Progenitor cell of endocrine pancreas (in vitro differentiated cells): ENCODE measurements at regions not wholly inside any gene's neighbourhood (a gene's known extent, or its start where the extent isn't known, plus 50 kb on each side); places are given as distances from the start of the nearest gene placed in this dataset.

ENCODE experiments used
- DNase-seq: peaks from one replicate; pipeline ENCODE4 v3.0.0; 2021; ENCODE audit warnings: low spot score; ENCODE audit not compliant: unreplicated experiment
- H3K27ac Mint-ChIP-seq: 2 replicates; pipeline ENCODE4 v1.8.0; 2021; ENCODE audit warnings: mild to moderate bottlenecking, moderate library complexity, mixed read lengths
- H3K27me3 Mint-ChIP-seq: 2 replicates; pipeline ENCODE4 v1.8.0; 2021; ENCODE audit warnings: mixed read lengths
- H3K36me3 Mint-ChIP-seq: 2 replicates; pipeline ENCODE4 v1.8.0; 2022; ENCODE audit warnings: mixed read lengths; ENCODE audit not compliant: insufficient read depth
- H3K4me1 Mint-ChIP-seq: 2 replicates; pipeline ENCODE4 v1.8.0; 2021; ENCODE audit warnings: low read depth, mixed read lengths
- H3K4me3 Mint-ChIP-seq: 2 replicates; pipeline ENCODE4 v1.8.0; 2021; ENCODE audit warnings: low read depth, mild to moderate bottlenecking, moderate library complexity, mixed read lengths
- H3K9me3 Mint-ChIP-seq: 2 replicates; pipeline ENCODE4 v1.8.0; 2021; ENCODE audit warnings: low read depth, mixed read lengths
- CTCF ChIP-seq: fragments of 200-600 bp; sonication (generic); IDR thresholded peaks from one replicate; pipeline ENCODE4 v1.5.0; 2021; ENCODE audit warnings: antibody characterized with exemption, mild to moderate bottlenecking; ENCODE audit not compliant: unreplicated experiment

- H3K27me3 Mint-ChIP-seq: no peaks in the 10 kb centered on the region
- no peaks in the 10 kb centered on the region for H3K36me3 Mint-ChIP-seq
- H3K4me3 Mint-ChIP-seq: no peak overlapping the region
- no peak overlapping the region for H3K27ac Mint-ChIP-seq
- no peak for DNase-seq
- no peaks in the 10 kb centered on the region for H3K4me1 Mint-ChIP-seq
- peaks cover 4% of the 10 kb centered on the region for H3K9me3 Mint-ChIP-seq
- TF ChIP-seq CTCF: no peak
These were observed 348.5 kb downstream of the TGFB2 start for GRCh38 chr1:218693599-218693998.

- Mint-ChIP-seq H3K27ac (no peak overlapping the region), H3K9me3 (peaks cover 4% of the 10 kb centered on the region), H3K36me3 (no peaks in the 10 kb centered on the region), H3K4me3 (no peak overlapping the region), H3K4me1 (no peaks in the 10 kb centered on the region), H3K27me3 (no peaks in the 10 kb centered on the region)
- DNase-seq: no peak
- TF ChIP-seq CTCF: no peak
These were observed 348.9 kb downstream of the TGFB2 start for GRCh38 chr1:218694085-218694484.

- no peak for TF ChIP-seq CTCF
These were observed 349.5 kb downstream of the TGFB2 start for GRCh38 chr1:218694636-218695035.

GRCh38 chr1:218695525-218695924, 350.4 kb downstream of the TGFB2 start:
- Mint-ChIP-seq H3K27ac (no peak overlapping the region), H3K4me3 (no peak overlapping the region), H3K36me3 (no peaks in the 10 kb centered on the region), H3K9me3 (no peaks in the 10 kb centered on the region), H3K27me3 (no peaks in the 10 kb centered on the region), H3K4me1 (peaks cover 2% of the 10 kb centered on the region)
- no peak for TF ChIP-seq CTCF
- DNase-seq: no peak

More at GRCh38 chr1:218694636-218695035, 349.5 kb downstream of the TGFB2 start:
- H3K4me1 Mint-ChIP-seq: no peaks in the 10 kb centered on the region
- no peaks in the 10 kb centered on the region for H3K36me3 Mint-ChIP-seq
- H3K27ac Mint-ChIP-seq: no peak overlapping the region
- H3K4me3 Mint-ChIP-seq: no peak overlapping the region
- no peak for DNase-seq
- peaks cover 4% of the 10 kb centered on the region for H3K9me3 Mint-ChIP-seq
- no peaks in the 10 kb centered on the region for H3K27me3 Mint-ChIP-seq

GRCh38 chr1:218698141-218698540, 353.0 kb downstream of the TGFB2 start:
- Mint-ChIP-seq H3K4me1 (peaks cover 6% of the 10 kb centered on the region), H3K4me3 (no peak overlapping the region), H3K9me3 (no peaks in the 10 kb centered on the region), H3K36me3 (no peaks in the 10 kb centered on the region), H3K27ac (no peak overlapping the region), H3K27me3 (no peaks in the 10 kb centered on the region)
- no peak for DNase-seq
- TF ChIP-seq CTCF: no peak
